ENCODE measurements at regions not wholly inside any gene's neighbourhood (a gene's known extent, or its start where the extent isn't known, plus 50 kb on each side); places are given as distances from the start of the nearest gene placed in this dataset.
A peak's percentile ranks its signal among the peaks of the same experiment; 100 is the strongest.

DNA sequence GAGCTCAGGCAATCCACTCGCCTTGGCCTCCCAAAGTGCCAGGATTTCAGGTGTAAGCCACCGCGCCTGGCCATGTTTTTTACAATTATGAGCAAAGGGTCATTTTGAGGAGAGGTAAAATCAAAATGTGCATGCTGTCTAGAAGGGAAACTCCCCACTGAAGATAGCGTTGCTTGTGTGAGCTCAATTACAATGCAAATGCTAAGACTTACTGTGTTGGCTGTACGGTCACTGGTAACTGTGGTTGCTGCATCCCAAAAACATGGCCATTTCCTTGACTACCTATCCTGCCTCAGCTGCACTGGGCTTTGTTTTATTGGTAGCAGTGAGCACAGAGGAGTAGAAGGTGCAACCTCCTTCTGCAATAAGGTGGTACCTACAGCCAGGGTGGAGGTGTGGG, 77.4 kb upstream of the SPATA31E1 start:
- ChIA-PET POLR2A (no interaction called here), CTCF (ENCODE audit: low intra/inter-chr PET ratio) (no interaction called here)
- no peak for FAIRE-seq
- no peak for DNase-seq (ENCODE audit: extremely low read depth in 1 of 4, low spot score in 3 of 4)
- Histone ChIP-seq H3K4me3 (no peak overlapping the region), H3K27ac (ENCODE audit: extremely low read depth, low read depth, low read length) (no peak overlapping the region), H3K9ac (ENCODE audit: insufficient read depth in 1 of 2, low read depth in 2 of 2, low read length in 2 of 2) (no peak overlapping the region), H2AFZ (ENCODE audit: low read depth, low read length) (no peak overlapping the region), H3K27me3 (ENCODE audit: control insufficient read depth in 2 of 2, insufficient read depth in 2 of 2, low read length in 2 of 2) (no peaks in the 10 kb centered on the region), H3K4me2 (ENCODE audit: insufficient read depth, low read length) (no peak overlapping the region), H3K9me1 (ENCODE audit: control insufficient read depth, insufficient read depth, low read length) (no peaks in the 10 kb centered on the region), H4K20me1 (replicated peaks; ENCODE audit: control insufficient read depth, insufficient read depth, low read length) (no peaks in the 10 kb centered on the region), H3K9me3 (replicated peaks; ENCODE audit: control insufficient read depth, insufficient read depth, low read depth, low read length) (no peaks in the 10 kb centered on the region), H3K36me3 (ENCODE audit: control insufficient read depth, insufficient read depth, low read length) (no peaks in the 10 kb centered on the region), H3K79me2 (ENCODE audit: control insufficient read depth, insufficient read depth, low read length) (no peaks in the 10 kb centered on the region), H3K4me1 (replicated peaks in 1 of 2; ENCODE audit: control insufficient read depth in 2 of 2, insufficient read depth in 2 of 2, low read length in 2 of 2) (peaks cover 25 to 30% of the 10 kb centered on the region in 2 experiments)
- intact Hi-C loops (cut with micrococcal nuclease), result no loop called here
- WGBS (ENCODE audit: insufficient coverage, low coverage, missing lambda C conversion rate), result 85% methylated on average over 5 of the region's 5 CpGs
- BruUV-seq (replicated peaks), result no TSS peak
- in situ Hi-C loops (cut with MboI), result loop anchor here (25.0 kb wide), 1 partner anchor 468 kb away; no protein-coding TSS in a partner anchor
- TF ChIP-seq ELF1 (tag; IDR thresholded peaks at IDR 0.05), result no peak
- no peak for TF ChIP-seq ZKSCAN8 (CRISPR knock-in tag; IDR thresholded peaks at IDR 0.05)
- TF ChIP-seq RBFOX2 (IDR thresholded peaks at IDR 0.05; ENCODE audit: low read depth, low read length), result no peak
- TF ChIP-seq EZH2 (IDR thresholded peaks at IDR 0.05; ENCODE audit: borderline replicate concordance, low read depth, low read length), result no peak
- no peak for ATAC-seq

DNA sequence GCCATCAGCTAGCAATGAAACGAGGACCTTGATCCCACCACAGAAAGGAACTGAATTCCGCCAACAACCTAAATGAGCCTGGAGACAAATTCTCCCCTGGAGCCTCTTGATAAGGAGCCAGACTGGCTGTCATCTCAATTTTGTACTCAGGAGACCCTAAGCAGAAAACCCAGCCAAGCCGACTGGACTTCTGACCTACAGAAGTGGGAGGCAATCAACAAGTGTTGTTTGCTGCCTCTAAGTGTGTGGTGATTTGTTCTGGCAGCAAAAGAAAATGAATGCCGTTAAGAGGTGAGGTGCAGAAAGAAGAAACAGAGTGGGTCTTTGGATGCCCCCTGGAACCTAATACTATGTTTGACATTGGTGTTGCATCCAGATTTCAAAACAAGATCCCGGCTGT, 72.7 kb upstream of the SPATA31E1 start:
- in situ Hi-C loops (cut with MboI) (loop anchor here (5.0 to 25.0 kb wide), 2 partner anchors 133 to 473 kb away; no protein-coding TSS in a partner anchor), intact Hi-C loops (cut with micrococcal nuclease) (loop anchor here (1.0 to 10.0 kb wide), 3 partner anchors 17 to 295 kb away; partner anchors contain the start of gene CTSL)
- no TSS peak for BruUV-seq (replicated peaks)
- peak; percentile 64 for FAIRE-seq
- Histone ChIP-seq H2AFZ (ENCODE audit: low read depth, low read length) (peak overlapping the region; percentile 17), H3K79me2 (ENCODE audit: control insufficient read depth, insufficient read depth, low read length) (no peaks in the 10 kb centered on the region), H3K36me3 (ENCODE audit: control insufficient read depth, insufficient read depth, low read length) (no peaks in the 10 kb centered on the region), H3K9me3 (replicated peaks; ENCODE audit: control insufficient read depth, insufficient read depth, low read depth, low read length) (no peaks in the 10 kb centered on the region), H3K9me1 (ENCODE audit: control insufficient read depth, insufficient read depth, low read length) (no peaks in the 10 kb centered on the region), H3K27me3 (ENCODE audit: control insufficient read depth in 2 of 2, insufficient read depth in 2 of 2, low read length in 2 of 2) (no peaks in the 10 kb centered on the region), H3K4me1 (replicated peaks in 1 of 2; ENCODE audit: control insufficient read depth in 2 of 2, insufficient read depth in 2 of 2, low read length in 2 of 2) (peaks cover 15 to 34% of the 10 kb centered on the region in 2 experiments; a peak in 3 of 5 replicates), H4K20me1 (replicated peaks; ENCODE audit: control insufficient read depth, insufficient read depth, low read length) (no peaks in the 10 kb centered on the region), H3K27ac (ENCODE audit: extremely low read depth, low read depth, low read length) (peak overlapping the region; percentile 53; the same call in 1 of the 3 replicates), H3K4me2 (ENCODE audit: insufficient read depth, low read length) (peak overlapping the region; percentile 78), H3K4me3 (no peak overlapping the region), H3K9ac (ENCODE audit: insufficient read depth in 1 of 2, low read depth in 2 of 2, low read length in 2 of 2) (peak overlapping the region in 1 of 2 experiments; percentile 39; a peak in 1 of 4 replicates)
- ChIA-PET POLR2A (no interaction called here), CTCF (ENCODE audit: low intra/inter-chr PET ratio) (no interaction called here)
- 21% methylated on average over 5 of the region's 5 CpGs for WGBS (ENCODE audit: insufficient coverage, low coverage, missing lambda C conversion rate)
- DNase-seq (ENCODE audit: extremely low read depth in 1 of 4, low spot score in 3 of 4), result peak in 2 of 4 experiments; percentile 21 to 49
- ATAC-seq, result peak; percentile 7; the same call in 1 of the 3 replicates
- TF ChIP-seq BRF1 (IDR thresholded peaks at IDR 0.05; ENCODE audit: borderline replicate concordance, extremely low read depth, insufficient read length) (no peak), TAL1 (IDR thresholded peaks at IDR 0.05) (peak; percentile 13; the same call in 1 of the 2 replicates), ZNF197 (CRISPR knock-in tag; IDR thresholded peaks at IDR 0.05; ENCODE audit: low read depth) (0 out of 2 replicates have a peak, but pooled peaks have one; percentile 8), ZNF12 (CRISPR knock-in tag; IDR thresholded peaks at IDR 0.05) (no peak), NR2C2 (CRISPR knock-in tag; IDR thresholded peaks at IDR 0.05) (no peak), NR2C2 (tag; IDR thresholded peaks at IDR 0.05) (peak; percentile 33; the same call in 1 of the 2 replicates), CBFA2T2 (conservative IDR thresholded peaks at IDR 0.05) (0 out of 2 replicates have a peak, but pooled peaks have one; percentile 15), FOXM1 (IDR thresholded peaks at IDR 0.05; ENCODE audit: low read depth) (no peak), FOXM1 (CRISPR knock-in tag; IDR thresholded peaks at IDR 0.05; ENCODE audit: low read depth) (no peak)
- TF ChIP-seq, protein P1, sequence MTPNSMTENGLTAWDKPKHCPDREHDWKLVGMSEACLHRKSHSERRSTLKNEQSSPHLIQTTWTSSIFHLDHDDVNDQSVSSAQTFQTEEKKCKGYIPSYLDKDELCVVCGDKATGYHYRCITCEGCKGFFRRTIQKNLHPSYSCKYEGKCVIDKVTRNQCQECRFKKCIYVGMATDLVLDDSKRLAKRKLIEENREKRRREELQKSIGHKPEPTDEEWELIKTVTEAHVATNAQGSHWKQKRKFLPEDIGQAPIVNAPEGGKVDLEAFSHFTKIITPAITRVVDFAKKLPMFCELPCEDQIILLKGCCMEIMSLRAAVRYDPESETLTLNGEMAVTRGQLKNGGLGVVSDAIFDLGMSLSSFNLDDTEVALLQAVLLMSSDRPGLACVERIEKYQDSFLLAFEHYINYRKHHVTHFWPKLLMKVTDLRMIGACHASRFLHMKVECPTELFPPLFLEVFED (CRISPR knock-in tag; conservative IDR thresholded peaks at IDR 0.05), result no peak
- TF ChIP-seq, protein P2, sequence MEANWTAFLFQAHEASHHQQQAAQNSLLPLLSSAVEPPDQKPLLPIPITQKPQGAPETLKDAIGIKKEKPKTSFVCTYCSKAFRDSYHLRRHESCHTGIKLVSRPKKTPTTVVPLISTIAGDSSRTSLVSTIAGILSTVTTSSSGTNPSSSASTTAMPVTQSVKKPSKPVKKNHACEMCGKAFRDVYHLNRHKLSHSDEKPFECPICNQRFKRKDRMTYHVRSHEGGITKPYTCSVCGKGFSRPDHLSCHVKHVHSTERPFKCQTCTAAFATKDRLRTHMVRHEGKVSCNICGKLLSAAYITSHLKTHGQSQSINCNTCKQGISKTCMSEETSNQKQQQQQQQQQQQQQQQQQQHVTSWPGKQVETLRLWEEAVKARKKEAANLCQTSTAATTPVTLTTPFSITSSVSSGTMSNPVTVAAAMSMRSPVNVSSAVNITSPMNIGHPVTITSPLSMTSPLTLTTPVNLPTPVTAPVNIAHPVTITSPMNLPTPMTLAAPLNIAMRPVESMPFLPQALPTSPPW (CRISPR knock-in tag; IDR thresholded peaks at IDR 0.05), result 0 out of 2 replicates have a peak, but pooled peaks have one; percentile 1
